Ammon's horn (tissue), 1 donor: ENCODE measurements at regions not wholly inside any gene's neighbourhood (a gene's known extent, or its start where the extent isn't known, plus 50 kb on each side); places are given as distances from the start of the nearest gene placed in this dataset.

Experiments
- DNase-seq: peaks from one replicate; pipeline ENCODE4 v3.0.0-alpha.2; 2016; ENCODE audit warnings: low spot score

DNA sequence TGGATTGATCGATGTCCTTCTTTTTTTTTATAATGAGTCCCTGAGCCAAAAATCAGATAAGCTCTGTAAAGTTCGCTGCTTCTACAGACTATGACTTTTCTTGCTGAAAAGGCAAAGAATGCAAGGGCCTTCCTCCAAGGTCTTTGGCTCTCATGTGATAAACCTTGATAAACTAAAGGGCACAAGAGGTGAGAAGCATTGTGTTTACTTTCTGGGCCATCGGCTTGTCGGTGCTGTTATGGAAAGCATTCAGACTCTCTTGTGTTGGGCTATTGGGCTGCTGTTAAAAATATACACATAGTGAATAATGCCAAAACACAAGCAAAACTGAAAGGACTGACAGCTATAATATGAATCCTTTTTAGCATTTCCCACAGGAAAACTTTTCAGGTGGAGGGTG, 472.4 kb upstream of the SPHKAP start:
- no peak for DNase-seq

DNA sequence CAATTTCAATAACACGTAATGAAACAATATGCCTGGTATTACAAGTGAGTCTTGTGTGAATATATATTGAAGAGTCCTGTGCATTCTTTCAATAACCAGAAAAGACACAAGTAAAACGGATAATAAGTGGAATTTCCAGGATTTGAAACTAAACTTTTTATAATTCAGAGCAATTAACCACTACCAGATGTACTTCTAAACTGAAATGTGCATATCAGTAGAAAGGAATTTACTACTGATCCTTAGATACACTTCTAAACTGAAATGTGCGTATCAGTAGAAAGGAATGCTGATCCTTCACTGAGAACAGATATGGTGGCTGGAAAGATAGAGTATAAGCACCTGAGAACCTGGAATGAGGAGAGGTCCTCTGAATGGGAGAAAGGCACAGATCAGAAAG, 470.9 kb upstream of the SPHKAP start:
- no peak for DNase-seq

- DNase-seq: no peak
These were observed 468.4 kb upstream of the SPHKAP start for GRCh38 chr2:228649876-228650275.

- no peak for DNase-seq
These were observed 468.0 kb upstream of the SPHKAP start for GRCh38 chr2:228649447-228649846.

- DNase-seq: no peak
These were observed 467.1 kb upstream of the SPHKAP start for GRCh38 chr2:228648541-228648940.

GRCh38 chr2:228646061-228646460, 464.6 kb upstream of the SPHKAP start:
- DNase-seq: no peak

GRCh38 chr2:228644199-228644598, 462.7 kb upstream of the SPHKAP start:
- no peak for DNase-seq

DNA sequence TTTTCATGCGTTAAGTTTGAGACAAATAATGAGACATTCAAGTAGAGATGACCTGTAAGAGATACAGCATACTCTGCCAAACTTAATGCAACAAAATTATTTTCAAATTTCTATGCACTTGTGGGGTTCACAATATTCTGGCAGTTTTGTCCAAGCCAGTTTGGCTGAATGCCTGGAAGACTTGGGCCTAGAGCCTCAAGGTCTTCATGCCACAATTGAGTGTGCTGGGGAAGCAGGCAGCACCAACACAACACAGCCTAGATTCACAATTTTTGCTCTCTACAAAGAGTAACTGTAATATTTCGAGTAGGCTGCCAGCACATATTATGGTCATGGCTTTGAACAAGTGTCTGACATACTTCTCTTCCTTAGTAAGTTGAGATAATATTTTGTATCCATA, 461.4 kb upstream of the SPHKAP start:
- no peak for DNase-seq

GRCh38 chr2:228630786-228631185, 449.3 kb upstream of the SPHKAP start:
- DNase-seq: no peak

GRCh38 chr2:228629251-228629650, 447.8 kb upstream of the SPHKAP start:
- no peak for DNase-seq

GRCh38 chr2:228628682-228629081, 447.2 kb upstream of the SPHKAP start:
- DNase-seq: no peak

DNA sequence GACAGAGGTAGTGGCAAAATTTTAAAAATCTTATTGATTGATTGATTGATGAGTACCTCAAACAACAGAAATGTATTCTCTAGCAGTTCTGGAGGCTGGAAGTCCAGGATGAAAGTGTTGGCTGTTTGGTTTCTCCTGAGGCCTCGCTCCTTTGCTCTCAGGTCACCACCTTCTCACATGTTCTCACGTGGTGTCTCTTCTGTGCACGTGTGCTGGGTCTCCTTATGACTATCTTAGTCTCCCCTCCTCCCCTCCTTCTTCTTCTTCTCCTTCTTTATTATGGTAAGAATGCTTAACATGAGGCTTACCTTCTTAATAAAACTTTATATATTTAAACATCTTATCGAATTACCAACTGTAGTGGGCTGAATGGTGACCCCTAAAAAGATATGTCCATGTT, 446.0 kb upstream of the SPHKAP start:
- no peak for DNase-seq

- no peak for DNase-seq
These were observed 444.0 kb upstream of the SPHKAP start for GRCh38 chr2:228625481-228625880.

DNA sequence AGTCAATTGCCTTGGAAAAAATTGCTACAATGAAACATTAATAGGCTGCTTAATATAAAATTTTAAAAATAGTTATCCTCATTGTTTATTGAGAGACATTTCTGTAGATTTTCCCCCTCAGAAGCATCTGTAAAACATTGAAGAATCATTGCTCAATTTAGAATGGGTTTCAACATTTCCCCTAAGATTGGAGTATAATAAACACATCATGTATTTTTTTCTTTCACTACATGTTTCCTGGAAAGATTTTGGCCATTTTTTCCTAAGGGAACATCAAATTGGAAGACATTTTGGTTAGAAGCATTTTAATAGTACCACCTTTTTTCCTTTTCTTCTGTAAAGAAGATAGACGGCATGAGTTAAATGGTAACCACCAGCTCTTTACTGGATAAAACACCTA, 443.2 kb upstream of the SPHKAP start:
- no peak for DNase-seq

DNA sequence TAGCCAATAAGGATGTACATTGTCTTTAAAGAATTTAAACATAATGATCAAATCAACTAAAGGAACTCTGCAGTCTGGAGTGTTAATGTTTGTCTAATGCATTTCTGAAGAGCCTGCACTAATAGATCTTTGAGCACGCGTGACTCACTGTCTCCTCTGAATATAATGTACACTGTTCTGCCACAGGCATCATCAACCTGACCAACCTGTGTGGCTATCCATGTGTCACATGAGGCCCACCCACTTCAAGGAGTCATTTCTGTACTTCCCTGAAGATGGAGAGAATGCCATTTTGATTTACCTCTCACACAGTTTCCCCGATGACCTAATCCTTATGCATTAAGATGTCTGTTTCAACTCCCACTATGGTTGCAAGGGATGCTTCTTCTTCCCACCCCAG, 434.0 kb upstream of the SPHKAP start:
- DNase-seq: no peak

DNA sequence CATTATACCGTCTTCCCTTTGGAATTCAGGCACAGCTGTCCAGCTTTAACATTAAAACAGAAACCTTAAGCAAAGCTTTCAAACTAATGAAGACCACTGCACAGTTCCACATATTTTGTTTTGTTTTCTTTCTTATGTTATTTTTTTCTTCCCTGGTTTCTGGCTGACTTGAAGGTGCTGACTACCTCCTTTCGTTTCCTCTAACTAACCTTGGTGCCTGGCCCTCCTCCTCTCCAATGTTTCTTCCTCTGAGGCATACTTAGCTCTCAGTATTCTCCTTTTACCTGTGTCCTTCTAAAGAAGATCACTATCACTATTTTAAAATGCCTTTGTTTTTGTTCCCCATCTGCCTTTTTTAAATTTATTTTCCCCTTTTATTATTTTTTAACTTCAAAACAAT, 433.3 kb upstream of the SPHKAP start:
- no peak for DNase-seq

DNA sequence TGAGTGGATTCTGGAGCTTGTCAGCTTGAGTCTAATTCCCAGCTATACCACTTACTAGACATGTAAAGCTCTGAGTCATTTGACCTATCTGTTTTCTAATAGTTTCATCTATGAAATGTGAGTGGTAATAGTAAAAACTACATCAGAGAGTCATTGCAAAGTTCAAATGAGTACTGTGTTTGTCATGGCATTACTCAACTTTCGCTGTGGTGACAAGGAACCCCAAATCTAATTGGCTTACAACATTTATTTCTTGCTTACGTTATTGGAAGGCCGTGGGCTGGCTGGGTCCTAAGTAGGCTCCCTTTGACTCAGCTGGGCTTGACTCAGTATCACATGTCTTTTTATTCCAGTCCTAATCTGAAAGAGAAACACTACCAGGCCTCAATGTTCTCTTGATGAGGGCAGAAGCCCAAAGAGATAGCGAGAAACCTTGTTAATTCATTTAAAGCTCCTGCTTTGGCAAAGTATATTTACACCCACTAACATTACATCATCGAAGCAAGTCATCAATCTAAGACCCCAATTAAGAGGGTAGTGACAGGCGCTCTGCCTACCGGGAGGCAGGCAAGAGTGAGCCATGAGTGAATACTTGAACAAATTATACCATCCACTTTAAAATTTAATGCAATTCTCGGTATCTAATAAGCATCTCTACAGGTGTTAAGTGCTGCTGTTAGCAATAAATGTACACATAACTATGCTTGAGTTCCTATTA, 431.8 kb upstream of the SPHKAP start:
- DNase-seq: no peak

- no peak for DNase-seq
These were observed 429.7 kb upstream of the SPHKAP start for GRCh38 chr2:228611171-228611570.

- no peak for DNase-seq
These were observed 420.8 kb upstream of the SPHKAP start for GRCh38 chr2:228602288-228602687.

DNA sequence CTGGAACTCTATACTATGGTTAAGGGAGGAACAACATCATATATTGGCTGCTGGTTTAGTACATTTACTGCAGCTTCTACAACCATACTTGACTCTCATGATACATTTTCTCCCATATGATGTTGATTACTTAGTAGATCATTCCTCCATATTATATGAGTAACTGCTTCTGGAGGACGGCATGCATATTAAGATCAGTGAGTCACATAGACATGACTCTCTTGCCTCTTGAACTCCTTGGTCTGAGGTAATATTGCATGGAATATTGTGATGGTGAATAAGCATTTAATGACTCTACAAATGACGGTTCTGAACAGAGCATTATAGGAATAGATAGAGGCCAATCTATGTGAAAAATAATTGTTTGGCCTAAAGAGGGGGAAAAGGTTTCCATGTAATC, 418.8 kb upstream of the SPHKAP start:
- DNase-seq: no peak

- no peak for DNase-seq
These were observed 418.3 kb upstream of the SPHKAP start for GRCh38 chr2:228599781-228600180.

- DNase-seq: no peak
These were observed 417.8 kb upstream of the SPHKAP start for GRCh38 chr2:228599297-228599696.

GRCh38 chr2:228597032-228597431, 415.5 kb upstream of the SPHKAP start:
- no peak for DNase-seq

DNA sequence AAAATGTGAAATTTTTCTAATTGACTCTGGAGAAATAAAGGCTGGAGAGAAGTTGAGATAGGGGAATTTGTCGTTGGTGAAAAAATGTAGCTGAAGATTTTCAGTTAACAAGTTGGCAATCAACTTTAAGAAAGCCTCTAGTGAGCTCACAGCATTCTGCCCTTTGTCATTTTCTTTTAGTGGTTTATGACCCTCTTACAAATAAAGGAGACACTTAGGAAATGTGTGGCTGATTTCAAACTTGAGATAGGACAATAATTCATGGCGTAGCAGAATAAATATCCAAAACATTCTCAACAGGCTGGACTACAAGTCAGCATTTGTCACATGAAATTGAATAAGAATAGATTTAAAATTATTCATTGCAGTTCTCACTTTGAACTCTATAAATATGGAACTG, 412.5 kb upstream of the SPHKAP start:
- DNase-seq: no peak

DNA sequence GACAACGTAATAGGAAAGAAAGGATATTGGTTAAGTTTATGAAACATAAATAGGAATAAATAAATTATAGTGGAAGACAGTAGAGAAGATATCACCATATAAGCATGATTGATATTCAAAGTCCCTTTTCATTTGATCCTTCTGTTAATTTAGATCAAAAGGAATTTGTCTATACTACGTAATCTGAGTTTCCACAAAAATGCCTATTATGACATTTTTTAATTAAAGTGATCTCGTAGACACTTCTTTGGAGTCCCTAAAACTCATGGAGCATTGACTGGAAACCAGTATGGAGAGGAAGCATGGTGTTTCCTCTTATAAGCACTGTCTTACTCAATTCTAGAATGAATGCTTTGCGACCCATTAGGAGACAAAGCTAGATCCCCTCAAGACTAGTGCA, 411.4 kb upstream of the SPHKAP start:
- no peak for DNase-seq
